Fibroblast of peridontal ligament (primary cell): ENCODE measurements at regions not wholly inside any gene's neighbourhood (a gene's known extent, or its start where the extent isn't known, plus 50 kb on each side); places are given as distances from the start of the nearest gene placed in this dataset.

Experiments
- DNase-seq: peaks from one replicate; pipeline ENCODE4 v3.0.0-alpha.2; 2010; ENCODE audit errors: extremely low read depth

GRCh38 chr11:119491753-119492510 lies 69.0 kb upstream of the THY1 start:
- DNase-seq, result peak; percentile 30

- no peak for DNase-seq
These were observed 67.5 kb upstream of the THY1 start for GRCh38 chr11:119490253-119491006.

- DNase-seq, result no peak
These were observed 66.1 kb upstream of the THY1 start for GRCh38 chr11:119489087-119489486.

- no peak for DNase-seq
These were observed 65.5 kb upstream of the THY1 start for GRCh38 chr11:119488256-119488995.

GRCh38 chr11:119486691-119487259 lies 63.8 kb upstream of the THY1 start:
- no peak for DNase-seq

GRCh38 chr11:119486016-119486415 lies 63.0 kb upstream of the THY1 start:
- no peak for DNase-seq

GRCh38 chr11:119484741-119485605 lies 62.0 kb upstream of the THY1 start:
- DNase-seq, result no peak

- no peak for DNase-seq
These were observed 61.0 kb upstream of the THY1 start for GRCh38 chr11:119483881-119484371.

GRCh38 chr11:119483341-119483880 lies 60.4 kb upstream of the THY1 start:
- no peak for DNase-seq

GRCh38 chr11:119482521-119483011 lies 59.6 kb upstream of the THY1 start:
- DNase-seq, result no peak

- no peak for DNase-seq
These were observed 58.9 kb upstream of the THY1 start for GRCh38 chr11:119481667-119482400.

- peak; percentile 100 for DNase-seq
These were observed 58.2 kb upstream of the THY1 start for GRCh38 chr11:119481021-119481666.

GRCh38 chr11:119480380-119481020 lies 57.5 kb upstream of the THY1 start:
- DNase-seq, result no peak

GRCh38 chr11:119479685-119480275 lies 56.8 kb upstream of the THY1 start:
- DNase-seq, result peak; percentile 45

GRCh38 chr11:119478711-119479285 lies 55.8 kb upstream of the THY1 start:
- no peak for DNase-seq

GRCh38 chr11:119476666-119477331 lies 53.8 kb upstream of the THY1 start:
- no peak for DNase-seq

GRCh38 chr11:119476038-119476437 lies 53.1 kb upstream of the THY1 start:
- no peak for DNase-seq
